Liver (tissue), 7 donors: ENCODE measurements at regions not wholly inside any gene's neighbourhood (a gene's known extent, or its start where the extent isn't known, plus 50 kb on each side); places are given as distances from the start of the nearest gene placed in this dataset.

ENCODE experiments used
- DNase-seq: peaks from one replicate; pipeline ENCODE4 v3.0.0-alpha.2; 2017; ENCODE audit warnings: low spot score
- H3K27ac ChIP-seq, 2 donors: one replicate each; pipeline ENCODE4 v1.7.0; 2013; ENCODE audit warnings: inconsistent platforms in 2 of 2, low read length in 2 of 2, control low read depth in 1 of 2, low read depth in 1 of 2, mild to moderate bottlenecking in 1 of 2
- H3K27me3 ChIP-seq, 4 donors: one replicate each; pipeline versions ENCODE4 v1.6.1 to v1.7.0; 2013; ENCODE audit warnings: low read length in 3 of 4, inconsistent platforms in 1 of 4, mild to moderate bottlenecking in 1 of 4, moderate library complexity in 1 of 4; ENCODE audit not compliant: control insufficient read depth in 4 of 4, insufficient read depth in 4 of 4
- H3K36me3 ChIP-seq, 4 donors: one replicate each; pipeline versions ENCODE4 v1.6.1 to v1.7.0; 2013; ENCODE audit warnings: low read length in 3 of 4, mild to moderate bottlenecking in 3 of 4, low read depth in 1 of 4, moderate library complexity in 1 of 4; ENCODE audit not compliant: control insufficient read depth in 4 of 4, insufficient read depth in 3 of 4
- H3K4me1 ChIP-seq, 4 donors: one replicate each; pipeline versions ENCODE4 v1.6.1 to v1.7.0; 2013; ENCODE audit warnings: low read length in 3 of 4, mild to moderate bottlenecking in 3 of 4, moderate library complexity in 1 of 4; ENCODE audit not compliant: control insufficient read depth in 4 of 4, insufficient read depth in 4 of 4
- H3K4me3 ChIP-seq, 3 donors: one replicate each; pipeline versions ENCODE4 v1.6.1 to v1.7.0; 2013; ENCODE audit warnings: low read length in 3 of 3, control low read depth in 1 of 3, low read depth in 1 of 3, mild to moderate bottlenecking in 1 of 3
- H3K9ac ChIP-seq, 2 donors: one replicate each; pipeline ENCODE4 v1.7.0; 2013; ENCODE audit warnings: low read length in 2 of 2, mild to moderate bottlenecking in 2 of 2, moderate library complexity in 2 of 2, control low read depth in 1 of 2, low read depth in 1 of 2
- H3K9me3 ChIP-seq, 4 donors: one replicate each; pipeline versions ENCODE4 v1.6.1 to v1.7.0; 2013; ENCODE audit warnings: low read length in 3 of 4; ENCODE audit not compliant: control insufficient read depth in 4 of 4
- ATF3 ChIP-seq: IDR thresholded peaks from 2 replicates; pipeline ENCODE4 v1.6.1; 2016; ENCODE audit warnings: antibody characterized with exemption
- EGR1 ChIP-seq, 2 donors: IDR thresholded peaks; 2 replicates each; pipeline ENCODE4 v1.6.1; 2016 to 2018; ENCODE audit warnings: antibody characterized with exemption in 2 of 2, low read depth in 2 of 2
- FOXA1 ChIP-seq: IDR thresholded peaks from 2 replicates; pipeline ENCODE4 v1.6.1; 2016; ENCODE audit warnings: antibody characterized with exemption
- FOXA2 ChIP-seq: IDR thresholded peaks from 2 replicates; pipeline ENCODE4 v1.6.1; 2016; ENCODE audit warnings: antibody characterized with exemption
- GABPA ChIP-seq, 2 donors: IDR thresholded peaks in 1 of 2; conservative IDR thresholded peaks in 1 of 2; 2 replicates each; pipeline ENCODE4 v1.6.1; 2016; ENCODE audit warnings: antibody characterized with exemption in 2 of 2, mild to moderate bottlenecking in 1 of 2, moderate library complexity in 1 of 2
- HNF4A ChIP-seq, 2 donors: conservative IDR thresholded peaks; 2 replicates each; pipeline ENCODE4 v1.6.1; 2016; ENCODE audit warnings: antibody characterized with exemption in 2 of 2, mild to moderate bottlenecking in 2 of 2
- HNF4G ChIP-seq: IDR thresholded peaks from 2 replicates; pipeline ENCODE4 v1.6.1; 2016; ENCODE audit warnings: antibody characterized with exemption
- JUND ChIP-seq, 2 donors: IDR thresholded peaks; 2 replicates each; pipeline ENCODE4 v1.6.1; 2016; ENCODE audit warnings: antibody characterized with exemption in 2 of 2
- MAX ChIP-seq: IDR thresholded peaks from 2 replicates; pipeline ENCODE4 v1.6.1; 2016; ENCODE audit warnings: antibody characterized with exemption
- NR2F2 ChIP-seq: IDR thresholded peaks from 2 replicates; pipeline ENCODE4 v1.6.1; 2016; ENCODE audit warnings: antibody characterized with exemption
- REST ChIP-seq: IDR thresholded peaks from 2 replicates; pipeline ENCODE4 v1.6.1; 2016; ENCODE audit warnings: antibody characterized with exemption, mild to moderate bottlenecking
- SP1 ChIP-seq: IDR thresholded peaks from 2 replicates; pipeline ENCODE4 v1.6.1; 2018; ENCODE audit warnings: antibody characterized with exemption, mild to moderate bottlenecking
- TAF1 ChIP-seq: conservative IDR thresholded peaks from 2 replicates; pipeline ENCODE4 v1.6.1; 2016; ENCODE audit warnings: antibody characterized with exemption, mild to moderate bottlenecking
- YY1 ChIP-seq: IDR thresholded peaks from 2 replicates; pipeline ENCODE4 v1.6.1; 2016; ENCODE audit warnings: antibody characterized with exemption, mild to moderate bottlenecking
- ZBTB33 ChIP-seq: IDR thresholded peaks from 2 replicates; pipeline ENCODE4 v1.6.1; 2016; ENCODE audit warnings: antibody characterized with exemption
- WGBS: extraction: QIAGEN DNeasy Blood & Tissue Kit; methylation state at CpG from one replicate; pipeline ENCODE4 v1.1.7; 2013; 5-methylcytosine and 5-hydroxymethylcytosine counted together
- donor health status: healthy.
- donor health status: healthy.
- donor health status: healthy.
- donor health status: healthy.

- TF ChIP-seq ZBTB33 (no peak), SP1 (no peak), HNF4G (no peak)
These were observed 676.6 kb downstream of the TOX3 start (continued) for GRCh38 chr16:51870296-51870854.

GRCh38 chr16:51869176-51869575 lies 677.8 kb downstream of the TOX3 start:
- WGBS = 98% methylated on average over 1 of the region's 1 CpG
- H3K4me1 ChIP-seq = no peaks in the 10 kb centered on the region
- H3K27me3 ChIP-seq = peaks cover 0 to 4% (median 0%) of the 10 kb centered on the region in 4 donors
- H3K4me3 ChIP-seq = no peak overlapping the region
- no peaks in the 10 kb centered on the region for H3K36me3 ChIP-seq
- TF ChIP-seq YY1 (no peak), GABPA (IDR thresholded peaks at IDR 0.05 in 1 of 2, conservative IDR thresholded peaks at IDR 0.05 in 1 of 2) (no peak), SP1 (no peak), REST (no peak), FOXA2 (no peak), TAF1 (no peak), MAX (no peak), ATF3 (no peak), FOXA1 (no peak)
- no peaks in the 10 kb centered on the region for H3K9me3 ChIP-seq
- no peak overlapping the region for H3K27ac ChIP-seq
- no peak for DNase-seq
- H3K9ac ChIP-seq = no peak overlapping the region

- H3K4me1 ChIP-seq = no peaks in the 10 kb centered on the region
- WGBS = 84% methylated on average over 2 of the region's 2 CpGs
- H3K27ac ChIP-seq = no peak overlapping the region
- TF ChIP-seq JUND (IDR thresholded peaks at IDR 0.05) (no peak), FOXA2 (no peak), EGR1 (IDR thresholded peaks at IDR 0.05; ENCODE audit: low read depth in 2 of 2) (no peak), YY1 (no peak), SP1 (no peak), ATF3 (no peak), ZBTB33 (no peak), HNF4A (conservative IDR thresholded peaks at IDR 0.05) (no peak), NR2F2 (no peak), REST (no peak)
- no peaks in the 10 kb centered on the region for H3K36me3 ChIP-seq
- H3K9ac ChIP-seq = no peak overlapping the region
- no peak for DNase-seq
- no peaks in the 10 kb centered on the region for H3K9me3 ChIP-seq
- H3K27me3 ChIP-seq = peaks cover 0 to 4% (median 0%) of the 10 kb centered on the region in 4 donors
- H3K4me3 ChIP-seq = no peak overlapping the region
These were observed 678.3 kb downstream of the TOX3 start for GRCh38 chr16:51868631-51869030.
